A673 (cell line): ENCODE measurements at regions not wholly inside any gene's neighbourhood (a gene's known extent, or its start where the extent isn't known, plus 50 kb on each side); places are given as distances from the start of the nearest gene placed in this dataset.
"Not testable (repeated sequence)": the region's sequence is repeated elsewhere in the genome, so short reads cannot be mapped to it uniquely, and the experiment has no call there.

Source experiments
- BruUV-seq: library from RNA; stranded (reverse); fragments of 400-500 nt; replicated peaks from 2 replicates; lab custom pipeline; 2021; lab: Mats Ljungman, UMichigan
- CTCF ChIA-PET: fragments of 300-600 bp; sonication (Branson Sonifier 250); formaldehyde crosslinking; loops from one replicate; lab custom pipeline; 2022; ENCODE audit warnings: antibody characterized with exemption; lab: Charles Lee
- POLR2A ChIA-PET: fragments of 300-600 bp; sonication (Branson Sonifier 250); formaldehyde crosslinking; loops from one replicate; lab custom pipeline; 2022; ENCODE audit warnings: antibody characterized with exemption; ENCODE audit not compliant: low non-redundant PET; lab: Charles Lee
- DNase-seq: peaks from one replicate; pipeline ENCODE4 v3.0.0-alpha.2; 2015; ENCODE audit warnings: low spot score
- H3K27ac ChIP-seq: fragments of 200-600 bp; sonication (generic); 2 replicates; pipeline ENCODE4 v1.5.1; 2016; ENCODE audit warnings: mixed run types, low read depth, mild to moderate bottlenecking, mixed read lengths, antibody characterized with exemption, low read length; ENCODE audit not compliant: poor library complexity, severe bottlenecking
- H3K27me3 ChIP-seq: fragments of 200-600 bp; sonication (generic); replicated peaks from 2 replicates; pipeline ENCODE4 v1.6.1; 2017; ENCODE audit warnings: mixed run types, low read depth, mild to moderate bottlenecking, mixed read lengths, antibody characterized with exemption, low read length; ENCODE audit not compliant: insufficient read depth, poor library complexity
- H3K36me3 ChIP-seq: fragments of 200-600 bp; sonication (generic); 2 replicates; pipeline ENCODE4 v1.6.1; 2016; ENCODE audit warnings: mixed run types, mild to moderate bottlenecking, mixed read lengths, antibody characterized with exemption, low read length; ENCODE audit not compliant: insufficient read depth, poor library complexity, severe bottlenecking
- H3K4me1 ChIP-seq: fragments of 200-600 bp; sonication (generic); 2 replicates; pipeline ENCODE4 v1.6.1; 2017; ENCODE audit warnings: mixed run types, mild to moderate bottlenecking, mixed read lengths, antibody characterized with exemption, low read length; ENCODE audit not compliant: insufficient read depth, poor library complexity, severe bottlenecking
- H3K4me3 ChIP-seq: fragments of 200-600 bp; sonication (generic); 2 replicates; pipeline ENCODE4 v1.5.1; 2016; ENCODE audit warnings: low read depth, mixed run types, mild to moderate bottlenecking, mixed read lengths, low read length; ENCODE audit not compliant: poor library complexity, severe bottlenecking
- H3K9me3 ChIP-seq: fragments of 200-600 bp; sonication (generic); 2 replicates; pipeline ENCODE4 v1.6.1; 2016; ENCODE audit warnings: mixed run types, low read depth, mild to moderate bottlenecking, mixed read lengths, antibody characterized with exemption, low read length; ENCODE audit not compliant: poor library complexity, severe bottlenecking
- CTCF ChIP-seq: fragments of 300-800, 200-600 bp; sonication (generic); conservative IDR thresholded peaks from 2 replicates; pipeline ENCODE4 v1.5.1; 2017; ENCODE audit warnings: low read depth, mild to moderate bottlenecking, antibody characterized with exemption, low read length, moderate library complexity, mixed read lengths
- EZH2 ChIP-seq: fragments of 200-600 bp; sonication (generic); IDR thresholded peaks from 2 replicates; pipeline ENCODE4 v1.6.1; 2017; ENCODE audit warnings: borderline replicate concordance, low read depth, mild to moderate bottlenecking, mixed read lengths, antibody characterized with exemption, low read length; ENCODE audit not compliant: poor library complexity, severe bottlenecking
- intact Hi-C: fragments of 100-400 bp; cut with micrococcal nuclease; formaldehyde crosslinking; loops from one replicate; pipeline ENCODE4 v1.10.0; 2022; ENCODE audit not compliant: unreplicated experiment

- no TSS peak for BruUV-seq
- CTCF ChIA-PET = no interaction called here
- POLR2A ChIA-PET = no interaction called here
- Histone ChIP-seq H3K27me3 (no peaks in the 10 kb centered on the region), H3K27ac (no peak overlapping the region), H3K36me3 (no peaks in the 10 kb centered on the region), H3K4me1 (no peaks in the 10 kb centered on the region), H3K9me3 (no peaks in the 10 kb centered on the region), H3K4me3 (no peak overlapping the region)
- DNase-seq = no peak
- intact Hi-C loops = no loop called here
- TF ChIP-seq EZH2 (no peak), CTCF (no peak)
Measured at GRCh38 chr18:35837922-35838496, 134.5 kb upstream of the RMP24 start.

- intact Hi-C loops = no loop called here
- POLR2A ChIA-PET = no interaction called here
- no peak overlapping the region for H3K4me3 ChIP-seq
- no peaks in the 10 kb centered on the region for H3K36me3 ChIP-seq
- CTCF ChIA-PET = no interaction called here
- H3K27ac ChIP-seq = no peak overlapping the region
- no peaks in the 10 kb centered on the region for H3K27me3 ChIP-seq
- H3K4me1 ChIP-seq = no peaks in the 10 kb centered on the region
- TF ChIP-seq CTCF (no peak), EZH2 (no peak)
- BruUV-seq = no TSS peak
- no peak for DNase-seq
- H3K9me3 ChIP-seq = no peaks in the 10 kb centered on the region
Measured at GRCh38 chr18:35841283-35841682, 131.2 kb upstream of the RMP24 start.

- no peak for DNase-seq
- H3K36me3 ChIP-seq = no peaks in the 10 kb centered on the region
- TF ChIP-seq EZH2 = no peak
- no peak for TF ChIP-seq CTCF
- H3K27me3 ChIP-seq = no peaks in the 10 kb centered on the region
- no peak overlapping the region for H3K27ac ChIP-seq
- no TSS peak for BruUV-seq
- no peaks in the 10 kb centered on the region for H3K9me3 ChIP-seq
- ChIA-PET POLR2A (no interaction called here), CTCF (no interaction called here)
- no peaks in the 10 kb centered on the region for H3K4me1 ChIP-seq
- no peak overlapping the region for H3K4me3 ChIP-seq
- intact Hi-C loops = no loop called here
Measured at GRCh38 chr18:35842536-35842935, 129.9 kb upstream of the RMP24 start.

- BruUV-seq, H3K4me3 ChIP-seq, H3K36me3 ChIP-seq, H3K27me3 ChIP-seq, DNase-seq, H3K9me3 ChIP-seq, CTCF ChIA-PET, intact Hi-C loops, H3K27ac ChIP-seq, POLR2A ChIA-PET, H3K4me1 ChIP-seq: not testable (repeated sequence)
Measured at GRCh38 chr18:35848321-35848720, 124.2 kb upstream of the RMP24 start.

- H3K27me3 ChIP-seq, H3K4me1 ChIP-seq, H3K4me3 ChIP-seq, H3K9me3 ChIP-seq, BruUV-seq, CTCF ChIA-PET, DNase-seq, H3K36me3 ChIP-seq, POLR2A ChIA-PET, H3K27ac ChIP-seq, intact Hi-C loops: not testable (repeated sequence)
Measured at GRCh38 chr18:35849241-35849640, 123.2 kb upstream of the RMP24 start.
